Uterus (tissue), 3 donors: ENCODE measurements at regions not wholly inside any gene's neighbourhood (a gene's known extent, or its start where the extent isn't known, plus 50 kb on each side); places are given as distances from the start of the nearest gene placed in this dataset.
"Not testable (repeated sequence)": the region's sequence is repeated elsewhere in the genome, so short reads cannot be mapped to it uniquely, and the experiment has no call there.

Experiments used
- DNase-seq, 2 donors: peaks; one replicate each; pipeline ENCODE4 v3.0.0-alpha.2; 2019 to 2020
- H3K27ac ChIP-seq, 2 donors: fragments of 200-600 bp; sonication (generic); 1 replicate in 1 of 2; 2 replicates in 1 of 2; pipeline ENCODE4 v1.5.1; 2016 to 2018
- H3K27me3 ChIP-seq, 2 donors: fragments of 200-600 bp; sonication (generic); one replicate each; pipeline ENCODE4 v1.5.1; 2018 to 2019; ENCODE audit warnings: control low read depth in 1 of 2
- H3K36me3 ChIP-seq, 2 donors: fragments of 200-600 bp; sonication (generic); one replicate each; pipeline ENCODE4 v1.5.1; 2019; ENCODE audit warnings: control low read depth in 1 of 2
- H3K4me1 ChIP-seq, 2 donors: fragments of 200-600 bp; sonication (generic); one replicate each; pipeline ENCODE4 v1.5.1; 2018 to 2019; ENCODE audit warnings: control low read depth in 1 of 2
- H3K4me3 ChIP-seq, 2 donors: fragments of 200-600 bp; sonication (generic); 1 replicate in 1 of 2; 2 replicates in 1 of 2; pipeline ENCODE4 v1.5.1; 2018 to 2019; ENCODE audit warnings: mild to moderate bottlenecking in 1 of 2
- H3K9me3 ChIP-seq, 2 donors: fragments of 200-600 bp; sonication (generic); one replicate each; pipeline ENCODE4 v1.5.1; 2019; ENCODE audit warnings: control low read depth in 1 of 2
- CTCF ChIP-seq, 4 experiments: fragments of 200-600 bp in 2 of 4; fragments of 450-650 bp in 2 of 4; sonication (generic) in 2 of 4; IDR thresholded peaks; one replicate each; pipeline ENCODE4 v1.5.1; 2016 to 2019; ENCODE audit warnings: antibody characterized with exemption in 4 of 4, mild to moderate bottlenecking in 2 of 4, moderate library complexity in 1 of 4
- POLR2A ChIP-seq, 2 donors: fragments of 450-650 bp; IDR thresholded peaks; one replicate each; pipeline ENCODE4 v1.6.1; 2016; ENCODE audit warnings: antibody characterized with exemption in 2 of 2, mild to moderate bottlenecking in 1 of 2, moderate library complexity in 1 of 2
- intact Hi-C: fragments of 100-400 bp; cut with DNase I; formaldehyde crosslinking; loops from one replicate; pipeline ENCODE4 v1.15.1; 2023; ENCODE audit warnings: low total_unique reads
- donor health status: DM: yes; HTN: yes; CAD: no.

GRCh38 chr6:139962654-139963347 lies 588.4 kb upstream of the CITED2 start:
- Histone ChIP-seq H3K4me3 (no peak overlapping the region), H3K27ac (no peak overlapping the region), H3K9me3 (no peaks in the 10 kb centered on the region), H3K27me3 (no peaks in the 10 kb centered on the region), H3K36me3 (no peaks in the 10 kb centered on the region), H3K4me1 (no peaks in the 10 kb centered on the region)
- intact Hi-C loops = no loop called here
- TF ChIP-seq CTCF (IDR thresholded peaks at IDR 0.05) (no peak), POLR2A (IDR thresholded peaks at IDR 0.05) (no peak)
- DNase-seq = no peak

GRCh38 chr6:139961190-139961589 lies 586.7 kb upstream of the CITED2 start:
- H3K27ac ChIP-seq = no peak overlapping the region
- no peak for DNase-seq
- TF ChIP-seq CTCF (IDR thresholded peaks at IDR 0.05) (no peak), POLR2A (IDR thresholded peaks at IDR 0.05) (no peak)
- H3K36me3 ChIP-seq = no peaks in the 10 kb centered on the region
- H3K27me3 ChIP-seq = no peaks in the 10 kb centered on the region
- H3K4me1 ChIP-seq = no peaks in the 10 kb centered on the region
- H3K9me3 ChIP-seq = no peaks in the 10 kb centered on the region
- H3K4me3 ChIP-seq = no peak overlapping the region
- intact Hi-C loops = no loop called here

- no peak for TF ChIP-seq POLR2A (IDR thresholded peaks at IDR 0.05)
- TF ChIP-seq CTCF (IDR thresholded peaks at IDR 0.05) = no peak
- Histone ChIP-seq H3K4me1 (no peaks in the 10 kb centered on the region), H3K27ac (no peak overlapping the region)
Measured at GRCh38 chr6:139960671-139961070, 586.2 kb upstream of the CITED2 start.

GRCh38 chr6:139955366-139956155 lies 581.1 kb upstream of the CITED2 start:
- intact Hi-C loops = no loop called here
- H3K27me3 ChIP-seq = no peaks in the 10 kb centered on the region
- DNase-seq = no peak
- H3K4me3 ChIP-seq = no peak overlapping the region
- no peaks in the 10 kb centered on the region for H3K9me3 ChIP-seq
- no peak overlapping the region for H3K27ac ChIP-seq
- no peaks in the 10 kb centered on the region for H3K36me3 ChIP-seq
- TF ChIP-seq POLR2A (IDR thresholded peaks at IDR 0.05) (no peak), CTCF (IDR thresholded peaks at IDR 0.05) (no peak)
- no peaks in the 10 kb centered on the region for H3K4me1 ChIP-seq

More at GRCh38 chr6:139960671-139961070, 586.2 kb upstream of the CITED2 start:
- intact Hi-C loops = no loop called here
- no peaks in the 10 kb centered on the region for H3K27me3 ChIP-seq
- no peak overlapping the region for H3K4me3 ChIP-seq
- no peak for DNase-seq
- H3K36me3 ChIP-seq = no peaks in the 10 kb centered on the region
- H3K9me3 ChIP-seq = no peaks in the 10 kb centered on the region

GRCh38 chr6:139954463-139955071 lies 580.1 kb upstream of the CITED2 start:
- Histone ChIP-seq H3K27ac (no peak overlapping the region), H3K4me1 (no peaks in the 10 kb centered on the region), H3K36me3 (no peaks in the 10 kb centered on the region), H3K27me3 (no peaks in the 10 kb centered on the region), H3K9me3 (no peaks in the 10 kb centered on the region), H3K4me3 (no peak overlapping the region)
- intact Hi-C loops = no loop called here
- no peak for DNase-seq
- TF ChIP-seq POLR2A (IDR thresholded peaks at IDR 0.05) (no peak), CTCF (IDR thresholded peaks at IDR 0.05) (no peak)

GRCh38 chr6:139953780-139954179 lies 579.3 kb upstream of the CITED2 start:
- H3K9me3 ChIP-seq, H3K36me3 ChIP-seq, H3K4me1 ChIP-seq, DNase-seq, H3K27me3 ChIP-seq, H3K4me3 ChIP-seq, H3K27ac ChIP-seq, intact Hi-C loops: not testable (repeated sequence)
